ENCODE measurements at regions not wholly inside any gene's neighbourhood (a gene's known extent, or its start where the extent isn't known, plus 50 kb on each side); places are given as distances from the start of the nearest gene placed in this dataset.

- H3K9me3 ChIP-seq, result no peaks in the 10 kb centered on the region
- DNase-seq (ENCODE audit: low spot score in 2 of 2), result no peak
- TF ChIP-seq CTCF (IDR thresholded peaks at IDR 0.05) (no peak), EP300 (IDR thresholded peaks at IDR 0.05) (no peak), POLR2A (IDR thresholded peaks at IDR 0.05) (no peak)
- no peaks in the 10 kb centered on the region for H3K36me3 ChIP-seq
- H3K4me3 ChIP-seq, result no peak overlapping the region
- peaks cover 0 to 18% (median 3%) of the 10 kb centered on the region in 4 donors for H3K4me1 ChIP-seq
- H3K27ac ChIP-seq, result no peak overlapping the region
- no peaks in the 10 kb centered on the region for H3K27me3 ChIP-seq
- 78 to 85% methylated on average over 1 of the region's 1 CpG for WGBS, 2 donors
Observed at GRCh38 chr11:116426761-116427160, 346.0 kb downstream of the BUD13 start.

GRCh38 chr11:116424615-116425261 lies 348.0 kb downstream of the BUD13 start:
- H3K36me3 ChIP-seq, result no peaks in the 10 kb centered on the region
- TF ChIP-seq EP300 (IDR thresholded peaks at IDR 0.05) (no peak), CTCF (IDR thresholded peaks at IDR 0.05) (no peak), POLR2A (IDR thresholded peaks at IDR 0.05) (no peak)
- WGBS, 2 donors, result 83 to 85% methylated on average over 4 of the region's 4 CpGs
- DNase-seq (ENCODE audit: low spot score in 2 of 2), result no peak
- peaks cover 0 to 18% (median 3%) of the 10 kb centered on the region in 4 donors for H3K4me1 ChIP-seq
- H3K27ac ChIP-seq, result no peak overlapping the region
- no peak overlapping the region for H3K4me3 ChIP-seq
- no peaks in the 10 kb centered on the region for H3K27me3 ChIP-seq
- H3K9me3 ChIP-seq, result no peaks in the 10 kb centered on the region

DNA sequence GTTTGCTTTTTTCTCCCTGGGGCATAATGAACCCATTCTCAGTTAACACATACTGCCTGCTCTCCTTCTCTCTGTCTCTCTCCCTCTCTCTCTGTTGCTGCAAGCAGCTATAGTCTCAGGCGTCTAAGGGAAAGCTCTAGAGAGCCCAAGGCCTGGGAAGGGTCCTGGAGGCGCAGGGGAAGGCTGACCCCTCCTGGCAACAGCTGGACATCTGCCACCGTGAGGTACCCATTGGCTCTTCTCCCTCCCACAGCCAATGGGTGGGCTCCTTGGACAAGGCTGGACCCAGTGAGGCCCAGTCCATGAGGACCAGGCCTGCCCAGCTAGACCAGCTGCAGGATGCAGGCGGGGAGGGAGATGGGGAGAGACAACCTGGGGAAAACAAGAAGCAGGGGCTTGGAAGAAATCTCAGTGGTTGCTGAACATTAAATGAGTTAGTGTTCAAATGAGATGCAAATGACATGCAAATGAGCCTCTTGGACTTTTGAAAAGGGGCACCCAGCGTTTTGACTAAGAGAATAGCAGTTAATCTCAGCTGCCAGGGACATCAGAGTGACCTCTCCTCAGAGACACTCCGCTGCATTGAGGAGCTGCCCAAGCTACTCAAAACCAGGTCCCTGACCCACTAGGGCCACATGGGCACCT lies 349.7 kb downstream of the BUD13 start:
- no peak overlapping the region for H3K4me3 ChIP-seq
- TF ChIP-seq EP300 (IDR thresholded peaks at IDR 0.05), result no peak
- TF ChIP-seq POLR2A (IDR thresholded peaks at IDR 0.05), result no peak
- no peak for TF ChIP-seq CTCF (IDR thresholded peaks at IDR 0.05)
- H3K4me1 ChIP-seq, result peaks cover 0 to 9% (median 3%) of the 10 kb centered on the region in 4 donors
- WGBS, 2 donors, result 62 to 66% methylated on average over 6 of the region's 6 CpGs
- H3K36me3 ChIP-seq, result no peaks in the 10 kb centered on the region
- no peak for DNase-seq (ENCODE audit: low spot score in 2 of 2)
- H3K27ac ChIP-seq, result no peak overlapping the region
- no peaks in the 10 kb centered on the region for H3K27me3 ChIP-seq
- H3K9me3 ChIP-seq, result no peaks in the 10 kb centered on the region

DNA sequence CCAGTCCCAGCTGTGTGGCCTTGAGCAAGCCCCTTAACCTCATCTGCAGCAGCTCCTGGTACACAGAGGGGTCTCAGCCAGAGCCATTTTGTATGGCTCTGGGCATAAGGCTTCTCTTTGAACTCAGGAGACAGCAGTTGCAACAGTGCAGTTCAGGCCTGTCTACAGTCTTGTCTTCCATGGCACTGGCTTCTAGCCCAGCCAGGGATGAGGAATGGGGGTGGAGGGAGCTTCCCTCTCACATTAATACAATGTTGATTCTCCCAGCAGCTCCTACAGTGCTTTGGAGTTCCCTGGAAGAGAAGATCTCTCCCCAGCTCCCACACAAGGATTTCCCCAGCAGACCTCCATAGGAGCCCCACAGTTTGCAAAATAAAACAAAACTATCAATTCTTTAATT lies 350.2 kb downstream of the BUD13 start:
- H3K27ac ChIP-seq, result no peak overlapping the region
- H3K4me3 ChIP-seq, result no peak overlapping the region
- TF ChIP-seq EP300 (IDR thresholded peaks at IDR 0.05), result no peak
- TF ChIP-seq CTCF (IDR thresholded peaks at IDR 0.05), result no peak
- no peak for TF ChIP-seq POLR2A (IDR thresholded peaks at IDR 0.05)
- no peaks in the 10 kb centered on the region for H3K36me3 ChIP-seq
- DNase-seq (ENCODE audit: low spot score in 2 of 2), result no peak
- no peaks in the 10 kb centered on the region for H3K27me3 ChIP-seq
- H3K9me3 ChIP-seq, result no peaks in the 10 kb centered on the region
- H3K4me1 ChIP-seq, result peaks cover 0 to 4% (median 1%) of the 10 kb centered on the region in 4 donors

DNA sequence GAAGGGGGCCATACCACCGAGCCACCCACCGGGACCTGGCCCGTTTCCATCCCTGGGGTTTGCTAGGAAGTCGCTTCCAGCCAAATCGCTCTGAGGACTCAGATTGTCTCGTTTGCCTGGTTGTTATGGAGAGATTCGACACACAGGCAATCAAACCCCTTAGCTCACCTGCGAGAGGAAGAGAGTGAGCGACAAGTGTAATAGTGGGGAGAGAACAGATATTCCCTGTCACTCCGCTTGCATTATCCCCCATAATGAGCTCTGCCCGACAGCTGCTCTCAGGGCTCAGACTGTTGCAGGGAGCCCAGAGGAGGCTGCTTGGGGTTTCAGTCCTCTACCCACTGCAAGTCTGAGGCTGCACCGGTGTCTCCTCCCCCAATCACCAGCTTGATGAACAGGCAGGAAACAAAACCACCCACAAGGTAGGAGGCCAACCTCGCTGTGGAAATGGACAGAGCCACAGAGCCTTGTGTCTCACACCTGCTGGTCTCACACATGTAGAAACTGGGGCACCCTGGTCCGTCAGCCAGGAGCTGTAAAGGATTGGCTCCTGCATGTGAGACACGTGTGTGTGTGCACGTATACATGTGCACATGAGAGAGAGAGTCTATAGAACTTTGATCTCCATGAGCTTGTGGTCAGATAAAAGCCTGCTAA lies 351.1 kb downstream of the BUD13 start:
- no peak overlapping the region for H3K27ac ChIP-seq
- H3K36me3 ChIP-seq, result no peaks in the 10 kb centered on the region
- no peak for TF ChIP-seq POLR2A (IDR thresholded peaks at IDR 0.05)
- no peak for TF ChIP-seq EP300 (IDR thresholded peaks at IDR 0.05)
- no peak for TF ChIP-seq CTCF (IDR thresholded peaks at IDR 0.05)
- no peaks in the 10 kb centered on the region for H3K9me3 ChIP-seq
- H3K4me3 ChIP-seq, result no peak overlapping the region
- H3K4me1 ChIP-seq, result peaks cover 0 to 2% (median 0%) of the 10 kb centered on the region in 4 donors
- no peaks in the 10 kb centered on the region for H3K27me3 ChIP-seq
- no peak for DNase-seq (ENCODE audit: low spot score in 2 of 2)
- 84 to 90% methylated on average over 16 of the region's 16 CpGs for WGBS, 2 donors
